A549 (cell line): ENCODE measurements at regions not wholly inside any gene's neighbourhood (a gene's known extent, or its start where the extent isn't known, plus 50 kb on each side); places are given as distances from the start of the nearest gene placed in this dataset.

ENCODE experiments used
- ATAC-seq, 2 experiments: fragments of 200-7000 bp in 1 of 2; fragments of >200 bp in 1 of 2; cut with Nextera tagmentation in 1 of 2; cut with Tn5 transposase in 1 of 2; 3 replicates each; pipeline versions ENCODE4 v1.8.0 to v1.9.1; 2018 to 2020; ENCODE audit warnings: mild to moderate bottlenecking in 1 of 2, moderate library complexity in 1 of 2
- CTCF ChIA-PET: fragments of 300-600 bp; sonication (Branson Sonifier 250); formaldehyde crosslinking; extraction: SDS; loops from one replicate; lab custom pipeline; 2021; ENCODE audit warnings: antibody characterized with exemption, inconsistent platforms; lab: Yijun Ruan, JAX
- POLR2A ChIA-PET: fragments of 350-600 bp; formaldehyde crosslinking; extraction: SDS; loops from one replicate; lab custom pipeline; 2021; ENCODE audit warnings: antibody characterized with exemption, inconsistent platforms; lab: Yijun Ruan, JAX
- DNase-seq, 2 experiments: peaks; one replicate each; pipeline versions ENCODE4 v3.0.0 to v3.0.0-alpha.2; 2011 to 2016; ENCODE audit warnings: low read depth in 1 of 2, low spot score in 1 of 2
- FAIRE-seq: peaks from 2 replicates; lab custom pipeline; 2011; peaks lifted over from hg19 to GRCh38; lab: Jason Lieb, UNC
- H3K27ac ChIP-seq, 2 experiments: fragments of >200 bp; sonication (Bioruptor Twin); formaldehyde crosslinking; 3 replicates each; pipeline ENCODE4 v1.5.1; 2016 to 2017
- H3K4me1 ChIP-seq: fragments of >200 bp; sonication (Bioruptor Twin); formaldehyde crosslinking; 3 replicates; pipeline ENCODE4 v1.6.1; 2016
- H3K4me2 ChIP-seq: fragments of >200 bp; sonication (Bioruptor Twin); formaldehyde crosslinking; 3 replicates; pipeline ENCODE4 v1.6.1; 2016
- H3K4me3 ChIP-seq: fragments of >200 bp; sonication (Bioruptor Twin); formaldehyde crosslinking; 3 replicates; pipeline ENCODE4 v1.5.1; 2016
- H3K9me3 ChIP-seq: fragments of >200 bp; sonication (Bioruptor Twin); formaldehyde crosslinking; 3 replicates; pipeline ENCODE4 v1.6.1; 2016
- BHLHE40 ChIP-seq: IDR thresholded peaks from 2 replicates; pipeline ENCODE4 v1.6.1; 2012; ENCODE audit warnings: low read depth, low read length, inconsistent platforms
- CBX2 ChIP-seq: fragments of 200-600 bp; sonication (generic); IDR thresholded peaks from 2 replicates; pipeline ENCODE4 v1.6.1; 2016; ENCODE audit warnings: low read depth, mild to moderate bottlenecking, borderline replicate concordance
- EHF ChIP-seq: fragments of 250-450 bp; sonication (Bioruptor Pico); IDR thresholded peaks from 2 replicates; pipeline ENCODE4 v1.5.0; 2020; ENCODE audit warnings: mild to moderate bottlenecking
- EHMT2 ChIP-seq: fragments of 200-600 bp; sonication (generic); IDR thresholded peaks from 2 replicates; pipeline ENCODE4 v1.6.1; 2016; ENCODE audit warnings: antibody characterized with exemption, low read depth, mild to moderate bottlenecking, moderate library complexity
- EP300 ChIP-seq, 2 experiments: fragments of >200 bp; sonication (Bioruptor Twin); formaldehyde crosslinking; IDR thresholded peaks; 2 replicates in 1 of 2; 3 replicates in 1 of 2; pipeline ENCODE4 v1.6.1; 2016 to 2017
- ESRRA ChIP-seq: fragments of 150-350 bp; IDR thresholded peaks from 2 replicates; pipeline ENCODE4 v1.6.1; 2014; ENCODE audit warnings: mild to moderate bottlenecking, low read length, borderline replicate concordance
- FOSL2 ChIP-seq, 2 experiments: fragments of 450-650 bp in 1 of 2; fragments of >200 bp in 1 of 2; sonication (Bioruptor Twin) in 1 of 2; formaldehyde crosslinking; IDR thresholded peaks; 2 replicates each; pipeline versions ENCODE4 v1.5.0 to v1.6.1; 2016 to 2020; ENCODE audit warnings: mild to moderate bottlenecking in 1 of 2, moderate library complexity in 1 of 2
- HOXB13 ChIP-seq: fragments of 250-450 bp; sonication (Bioruptor Pico); IDR thresholded peaks from 2 replicates; pipeline ENCODE4 v1.5.0; 2020; ENCODE audit warnings: low read depth, mild to moderate bottlenecking, moderate library complexity
- HOXB5 ChIP-seq: fragments of 250-450 bp; sonication (Bioruptor Pico); IDR thresholded peaks from 2 replicates; pipeline ENCODE4 v1.5.0; 2020; ENCODE audit warnings: mild to moderate bottlenecking, moderate library complexity
- JUN ChIP-seq, 2 experiments: fragments of >200 bp; sonication (Bioruptor Twin); formaldehyde crosslinking; IDR thresholded peaks; 2 replicates in 1 of 2; 3 replicates in 1 of 2; pipeline ENCODE4 v1.6.1; 2016 to 2017
- JUNB ChIP-seq: fragments of >200 bp; sonication (Bioruptor Twin); formaldehyde crosslinking; IDR thresholded peaks from 2 replicates; pipeline ENCODE4 v1.6.1; 2016
- MYC ChIP-seq: IDR thresholded peaks from 2 replicates; pipeline ENCODE4 v1.6.1; 2012; ENCODE audit warnings: mild to moderate bottlenecking, inconsistent platforms, low read length, improper control_type of control experiment, borderline replicate concordance
- PHF8 ChIP-seq: fragments of 200-600 bp; sonication (generic); IDR thresholded peaks from 2 replicates; pipeline ENCODE4 v1.6.1; 2016; ENCODE audit warnings: low read depth, mild to moderate bottlenecking, antibody characterized with exemption, moderate library complexity, borderline replicate concordance
- POLR2A ChIP-seq: IDR thresholded peaks from 2 replicates; pipeline ENCODE4 v1.6.1; 2012; ENCODE audit warnings: mild to moderate bottlenecking, low read length
- POLR2AphosphoS2 ChIP-seq: conservative IDR thresholded peaks from 2 replicates; pipeline ENCODE4 v1.6.1; 2012; ENCODE audit warnings: low read length, improper control_type of control experiment, inconsistent platforms
- RARB ChIP-seq: fragments of 250-450 bp; sonication (Bioruptor Pico); IDR thresholded peaks from 2 replicates; pipeline ENCODE4 v1.8.0; 2021; ENCODE audit warnings: mild to moderate bottlenecking, moderate library complexity
- RFX5 ChIP-seq: fragments of 450-650 bp; IDR thresholded peaks from 2 replicates; pipeline ENCODE4 v1.7.1; 2014; ENCODE audit warnings: antibody characterized with exemption, mild to moderate bottlenecking, moderate library complexity
- RNF2 ChIP-seq: fragments of 200-600 bp; sonication (generic); IDR thresholded peaks from 2 replicates; pipeline ENCODE4 v1.6.1; 2016; ENCODE audit warnings: low read depth, mild to moderate bottlenecking, antibody characterized with exemption, moderate library complexity, borderline replicate concordance
- SMC3 ChIP-seq: fragments of >200 bp; sonication (Bioruptor Twin); formaldehyde crosslinking; IDR thresholded peaks from 3 replicates; pipeline ENCODE4 v1.6.1; 2018; ENCODE audit warnings: inconsistent platforms
- SREBF2 ChIP-seq: fragments of 450-650 bp; IDR thresholded peaks from 2 replicates; pipeline ENCODE4 v1.6.1; 2014; ENCODE audit warnings: mild to moderate bottlenecking, moderate library complexity
- ZFP36 ChIP-seq: fragments of 450-650 bp; IDR thresholded peaks from 2 replicates; pipeline ENCODE4 v1.6.1; 2014; ENCODE audit warnings: borderline replicate concordance; ENCODE audit not compliant: partially characterized antibody
- ZNF302 ChIP-seq: fragments of 250-450 bp; sonication (Bioruptor Pico); IDR thresholded peaks from 2 replicates; pipeline ENCODE4 v1.9.0; 2021; ENCODE audit warnings: inconsistent platforms, mild to moderate bottlenecking, moderate library complexity
- WGBS: methylation state at CpG from one replicate; pipeline ENCODE4 v1.1.6; 2017; ENCODE audit errors: missing lambda C conversion rate; 5-methylcytosine and 5-hydroxymethylcytosine counted together
- TF ChIP-seq, protein P1 (sequence below): IDR thresholded peaks from 2 replicates; pipeline ENCODE4 v1.6.1; 2012; ENCODE audit warnings: low read depth, borderline replicate concordance
- TF ChIP-seq, protein P2 (sequence below): fragments of 150-350 bp; IDR thresholded peaks from 2 replicates; pipeline ENCODE4 v1.6.1; 2014; ENCODE audit warnings: low read depth, mild to moderate bottlenecking, low read length
- TF ChIP-seq, protein P3 (sequence below): fragments of >200 bp; sonication (Bioruptor Twin); formaldehyde crosslinking; IDR thresholded peaks from 2 replicates; pipeline ENCODE4 v1.6.1; 2016
- TF ChIP-seq, protein P4 (sequence below): IDR thresholded peaks from 2 replicates; pipeline ENCODE4 v1.6.1; 2012
- TF ChIP-seq, protein P5 (sequence below): fragments of 200-600 bp; sonication (generic); IDR thresholded peaks from 2 replicates; pipeline ENCODE4 v1.6.1; 2016; ENCODE audit warnings: antibody characterized with exemption, mild to moderate bottlenecking, moderate library complexity

DNA sequence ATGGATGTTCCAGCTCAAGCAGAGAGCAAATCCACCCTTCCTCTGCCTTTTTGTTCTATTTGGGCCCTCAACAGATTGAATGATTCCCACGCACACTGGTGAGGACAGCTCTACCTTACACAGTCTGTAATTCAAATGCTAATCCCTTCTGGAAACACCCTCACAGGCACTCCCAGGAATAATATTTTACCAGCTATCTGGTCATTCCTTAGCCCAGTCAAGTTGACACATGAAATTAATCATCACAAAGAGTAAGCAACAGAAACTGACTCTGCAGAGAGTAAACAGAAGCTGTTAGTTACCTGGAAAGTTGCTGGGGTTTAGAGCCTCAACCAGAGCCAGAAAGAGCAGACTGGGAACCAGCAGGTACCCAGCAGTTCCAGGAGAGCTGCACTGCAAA is 75.5 kb upstream of the MMP2 start:
- FAIRE-seq: no peak
- no peak for ATAC-seq
- no peak overlapping the region for H3K27ac ChIP-seq
- DNase-seq: no peak
- CTCF ChIA-PET: interaction anchor here (1.3 kb wide), 1 partner anchor 32 kb away, joined by 5 read pairs; no protein-coding TSS in a partner anchor
- whole genome bisulfite sequencing: 11% methylated on average over 1 of the region's 1 CpG
- H3K4me1 ChIP-seq: no peaks in the 10 kb centered on the region
- no peak overlapping the region for H3K4me2 ChIP-seq
- no peak for TF ChIP-seq HOXB13 (CRISPR knock-in tag)
- TF ChIP-seq ESRRA: no peak
- TF ChIP-seq BHLHE40: no peak
- TF ChIP-seq ZNF302: no peak
- TF ChIP-seq EP300 (IDR thresholded peaks at IDR 0.05): no peak
- TF ChIP-seq, protein P1, sequence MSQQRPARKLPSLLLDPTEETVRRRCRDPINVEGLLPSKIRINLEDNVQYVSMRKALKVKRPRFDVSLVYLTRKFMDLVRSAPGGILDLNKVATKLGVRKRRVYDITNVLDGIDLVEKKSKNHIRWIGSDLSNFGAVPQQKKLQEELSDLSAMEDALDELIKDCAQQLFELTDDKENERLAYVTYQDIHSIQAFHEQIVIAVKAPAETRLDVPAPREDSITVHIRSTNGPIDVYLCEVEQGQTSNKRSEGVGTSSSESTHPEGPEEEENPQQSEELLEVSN: no peak
- no peak for TF ChIP-seq JUNB
- no peak for TF ChIP-seq POLR2AphosphoS2
- POLR2A ChIA-PET: no interaction called here
- no peaks in the 10 kb centered on the region for H3K9me3 ChIP-seq
- H3K4me3 ChIP-seq: no peak overlapping the region

DNA sequence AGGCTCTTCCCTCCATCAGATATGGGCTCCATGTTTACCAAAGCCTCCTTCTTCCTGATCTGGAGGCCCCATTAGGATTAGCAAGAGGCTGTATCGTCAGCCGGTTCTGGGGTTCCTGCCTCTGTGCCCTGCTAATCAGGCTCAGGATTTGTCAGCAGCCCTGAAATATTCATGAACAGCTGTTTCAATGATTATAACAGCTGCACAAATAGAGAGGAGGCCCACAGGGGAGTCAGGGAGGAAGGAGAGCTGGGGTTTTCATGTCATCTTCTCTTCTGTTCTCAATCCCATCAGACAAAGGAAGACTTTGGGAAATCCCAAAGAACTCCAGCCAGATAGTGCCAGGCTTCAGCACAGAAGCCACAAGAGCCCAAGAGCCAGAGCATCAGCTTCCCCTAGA is 72.3 kb upstream of the MMP2 start:
- POLR2A ChIA-PET: no interaction called here
- Histone ChIP-seq H3K27ac (no peak overlapping the region), H3K9me3 (no peaks in the 10 kb centered on the region)
- WGBS: 25% methylated on average over 2 of the region's 2 CpGs
- DNase-seq (no peak), FAIRE-seq (no peak)
- TF ChIP-seq PHF8 (no peak), SMC3 (no peak), ZNF302 (no peak), SREBF2 (no peak), JUNB (no peak), RNF2 (no peak), MYC (no peak), POLR2A (no peak)
- TF ChIP-seq, protein P1: no peak
- TF ChIP-seq, protein P2, sequence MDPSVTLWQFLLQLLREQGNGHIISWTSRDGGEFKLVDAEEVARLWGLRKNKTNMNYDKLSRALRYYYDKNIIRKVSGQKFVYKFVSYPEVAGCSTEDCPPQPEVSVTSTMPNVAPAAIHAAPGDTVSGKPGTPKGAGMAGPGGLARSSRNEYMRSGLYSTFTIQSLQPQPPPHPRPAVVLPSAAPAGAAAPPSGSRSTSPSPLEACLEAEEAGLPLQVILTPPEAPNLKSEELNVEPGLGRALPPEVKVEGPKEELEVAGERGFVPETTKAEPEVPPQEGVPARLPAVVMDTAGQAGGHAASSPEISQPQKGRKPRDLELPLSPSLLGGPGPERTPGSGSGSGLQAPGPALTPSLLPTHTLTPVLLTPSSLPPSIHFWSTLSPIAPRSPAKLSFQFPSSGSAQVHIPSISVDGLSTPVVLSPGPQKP: no peak
- TF ChIP-seq, all 56 proteins: peak for 0
- Histone ChIP-seq H3K4me2 (no peak overlapping the region), H3K4me1 (no peaks in the 10 kb centered on the region), H3K4me3 (no peak overlapping the region)
- ATAC-seq: no peak
- CTCF ChIA-PET: no interaction called here

DNA sequence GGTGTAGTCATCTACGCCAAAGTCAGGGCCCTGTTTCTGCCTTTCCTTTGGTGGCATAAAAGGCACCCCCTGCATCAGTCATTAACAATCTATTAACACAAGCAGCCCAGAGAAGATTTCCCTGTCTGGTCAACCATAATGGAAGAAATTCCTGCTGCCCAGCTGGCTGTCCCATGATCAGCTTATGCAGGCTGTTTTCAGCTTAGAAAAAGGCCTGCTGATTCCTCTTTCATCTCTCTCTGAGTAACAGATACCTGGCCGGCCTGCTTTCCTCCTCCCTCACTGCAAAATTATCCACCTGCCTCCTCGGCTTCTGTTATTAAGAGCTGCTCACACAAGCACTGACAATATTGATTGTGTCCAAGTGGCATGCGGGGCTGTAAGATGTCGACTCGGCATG is 70.3 kb upstream of the MMP2 start:
- DNase-seq (no peak), FAIRE-seq (no peak), ATAC-seq (no peak)
- H3K27ac ChIP-seq: no peak overlapping the region
- 56% methylated on average over 6 of the region's 6 CpGs for WGBS
- no peak overlapping the region for H3K4me3 ChIP-seq
- CTCF ChIA-PET: interaction anchor here (1.1 to 1.9 kb wide), 2 partner anchors 56 to 1859 kb away, joined by 3 to 5 read pairs; no protein-coding TSS in a partner anchor
- H3K4me1 ChIP-seq: no peaks in the 10 kb centered on the region
- no peak for TF ChIP-seq EP300 (IDR thresholded peaks at IDR 0.05)
- no peak for TF ChIP-seq RARB (CRISPR knock-in tag)
- TF ChIP-seq ZFP36: no peak
- no peak for TF ChIP-seq MYC
- TF ChIP-seq EHF (CRISPR knock-in tag): no peak
- no peak for TF ChIP-seq BHLHE40
- TF ChIP-seq, protein P3, sequence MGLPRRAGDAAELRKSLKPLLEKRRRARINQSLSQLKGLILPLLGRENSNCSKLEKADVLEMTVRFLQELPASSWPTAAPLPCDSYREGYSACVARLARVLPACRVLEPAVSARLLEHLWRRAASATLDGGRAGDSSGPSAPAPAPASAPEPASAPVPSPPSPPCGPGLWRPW: no peak
- TF ChIP-seq CBX2: no peak
- TF ChIP-seq, protein P4, sequence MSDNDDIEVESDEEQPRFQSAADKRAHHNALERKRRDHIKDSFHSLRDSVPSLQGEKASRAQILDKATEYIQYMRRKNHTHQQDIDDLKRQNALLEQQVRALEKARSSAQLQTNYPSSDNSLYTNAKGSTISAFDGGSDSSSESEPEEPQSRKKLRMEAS: no peak
- no peak for TF ChIP-seq SMC3
- TF ChIP-seq ESRRA: no peak
- no peak for TF ChIP-seq HOXB5 (CRISPR knock-in tag)
- no peak for TF ChIP-seq FOSL2 (IDR thresholded peaks at IDR 0.05)
- no peak for TF ChIP-seq FOSL2 (CRISPR knock-in tag; IDR thresholded peaks at IDR 0.05)
- TF ChIP-seq PHF8: no peak
- no peak for TF ChIP-seq JUN (IDR thresholded peaks at IDR 0.05)
- TF ChIP-seq EHMT2: no peak
- TF ChIP-seq, protein P1: no peak
- no peak for TF ChIP-seq RFX5
- TF ChIP-seq, protein P5, sequence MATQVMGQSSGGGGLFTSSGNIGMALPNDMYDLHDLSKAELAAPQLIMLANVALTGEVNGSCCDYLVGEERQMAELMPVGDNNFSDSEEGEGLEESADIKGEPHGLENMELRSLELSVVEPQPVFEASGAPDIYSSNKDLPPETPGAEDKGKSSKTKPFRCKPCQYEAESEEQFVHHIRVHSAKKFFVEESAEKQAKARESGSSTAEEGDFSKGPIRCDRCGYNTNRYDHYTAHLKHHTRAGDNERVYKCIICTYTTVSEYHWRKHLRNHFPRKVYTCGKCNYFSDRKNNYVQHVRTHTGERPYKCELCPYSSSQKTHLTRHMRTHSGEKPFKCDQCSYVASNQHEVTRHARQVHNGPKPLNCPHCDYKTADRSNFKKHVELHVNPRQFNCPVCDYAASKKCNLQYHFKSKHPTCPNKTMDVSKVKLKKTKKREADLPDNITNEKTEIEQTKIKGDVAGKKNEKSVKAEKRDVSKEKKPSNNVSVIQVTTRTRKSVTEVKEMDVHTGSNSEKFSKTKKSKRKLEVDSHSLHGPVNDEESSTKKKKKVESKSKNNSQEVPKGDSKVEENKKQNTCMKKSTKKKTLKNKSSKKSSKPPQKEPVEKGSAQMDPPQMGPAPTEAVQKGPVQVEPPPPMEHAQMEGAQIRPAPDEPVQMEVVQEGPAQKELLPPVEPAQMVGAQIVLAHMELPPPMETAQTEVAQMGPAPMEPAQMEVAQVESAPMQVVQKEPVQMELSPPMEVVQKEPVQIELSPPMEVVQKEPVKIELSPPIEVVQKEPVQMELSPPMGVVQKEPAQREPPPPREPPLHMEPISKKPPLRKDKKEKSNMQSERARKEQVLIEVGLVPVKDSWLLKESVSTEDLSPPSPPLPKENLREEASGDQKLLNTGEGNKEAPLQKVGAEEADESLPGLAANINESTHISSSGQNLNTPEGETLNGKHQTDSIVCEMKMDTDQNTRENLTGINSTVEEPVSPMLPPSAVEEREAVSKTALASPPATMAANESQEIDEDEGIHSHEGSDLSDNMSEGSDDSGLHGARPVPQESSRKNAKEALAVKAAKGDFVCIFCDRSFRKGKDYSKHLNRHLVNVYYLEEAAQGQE: no peak
- H3K9me3 ChIP-seq: no peaks in the 10 kb centered on the region
- H3K4me2 ChIP-seq: no peak overlapping the region
- POLR2A ChIA-PET: no interaction called here
